ENCODE measurements at regions not wholly inside any gene's neighbourhood (a gene's known extent, or its start where the extent isn't known, plus 50 kb on each side); places are given as distances from the start of the nearest gene placed in this dataset.

DNA sequence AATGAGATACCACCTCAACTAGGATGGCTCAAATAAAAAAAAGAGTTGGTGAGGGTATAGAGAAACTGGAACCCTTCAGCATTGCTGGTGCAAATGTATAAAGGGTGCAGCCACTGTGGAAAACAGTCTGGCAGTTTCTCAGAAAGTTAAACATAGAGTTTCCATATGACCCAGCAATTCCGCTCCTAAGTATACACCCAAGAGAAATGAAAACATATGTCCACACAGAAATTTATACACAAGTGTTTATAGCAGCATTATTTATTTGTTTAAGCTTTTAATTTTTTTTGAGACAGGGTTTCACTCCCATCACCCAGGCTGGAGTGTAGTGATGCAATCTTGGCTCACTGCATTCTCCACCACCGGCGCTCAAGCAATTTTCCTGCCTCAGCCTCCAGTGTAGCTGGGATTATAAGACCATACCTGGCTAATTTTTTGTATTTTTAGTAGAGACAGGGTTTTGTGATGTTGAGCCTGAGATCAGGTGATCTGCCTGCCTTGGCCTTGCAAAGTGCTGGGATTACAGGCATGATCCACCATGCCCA, 118.2 kb upstream of the KIF5B start:
- Histone ChIP-seq H2BK5ac (ENCODE audit: low read depth, low read length, poor library complexity, severe bottlenecking) (no peak overlapping the region), H2AFZ (ENCODE audit: low read depth, low read length) (no peak overlapping the region), H3K27me3 (ENCODE audit: control insufficient read depth in 1 of 2, insufficient read depth in 1 of 2, low read length in 2 of 2) (no peaks in the 10 kb centered on the region), H2AK5ac (ENCODE audit: low read length, severe bottlenecking) (no peak overlapping the region), H2BK15ac (ENCODE audit: low read depth, poor library complexity, severe bottlenecking) (no peak overlapping the region), H3K9me3 (ENCODE audit: control insufficient read depth, low read length) (peaks cover 8% of the 10 kb centered on the region), H3K18ac (ENCODE audit: low read depth in 1 of 2, low read length in 2 of 2) (no peak overlapping the region), H3K36me3 (ENCODE audit: control insufficient read depth in 1 of 2, insufficient read depth in 2 of 2, low read depth in 1 of 2, low read length in 2 of 2) (no peaks in the 10 kb centered on the region), H3K4me1 (ENCODE audit: control insufficient read depth, insufficient read depth, low read depth, low read length) (no peaks in the 10 kb centered on the region), H4K91ac (ENCODE audit: low read length) (no peak overlapping the region), H3K4me3 (ENCODE audit: insufficient read depth in 1 of 2, low read depth in 1 of 2, low read length in 2 of 2) (no peak overlapping the region), H3K4me2 (ENCODE audit: low read length, poor library complexity, severe bottlenecking) (no peak overlapping the region), H3K79me1 (replicated peaks; ENCODE audit: low read length, poor library complexity, severe bottlenecking) (no peaks in the 10 kb centered on the region), H3K23ac (ENCODE audit: low read length in 2 of 2) (no peak overlapping the region), H3K14ac (ENCODE audit: low read length in 2 of 2) (no peak overlapping the region), H2BK12ac (ENCODE audit: low read length in 2 of 2) (no peak overlapping the region), H4K8ac (ENCODE audit: low read length) (no peak overlapping the region), H3K27ac (ENCODE audit: low read length, poor library complexity, severe bottlenecking) (no peak overlapping the region), H3K9ac (ENCODE audit: low read length) (no peak overlapping the region), H3K4ac (ENCODE audit: low read depth in 1 of 2, low read length in 2 of 2) (no peak overlapping the region), H2BK120ac (ENCODE audit: low read depth, low read length) (no peak overlapping the region)
- no peak for DNase-seq
- WGBS, result 100% methylated on average over 2 of the region's 3 CpGs

DNA sequence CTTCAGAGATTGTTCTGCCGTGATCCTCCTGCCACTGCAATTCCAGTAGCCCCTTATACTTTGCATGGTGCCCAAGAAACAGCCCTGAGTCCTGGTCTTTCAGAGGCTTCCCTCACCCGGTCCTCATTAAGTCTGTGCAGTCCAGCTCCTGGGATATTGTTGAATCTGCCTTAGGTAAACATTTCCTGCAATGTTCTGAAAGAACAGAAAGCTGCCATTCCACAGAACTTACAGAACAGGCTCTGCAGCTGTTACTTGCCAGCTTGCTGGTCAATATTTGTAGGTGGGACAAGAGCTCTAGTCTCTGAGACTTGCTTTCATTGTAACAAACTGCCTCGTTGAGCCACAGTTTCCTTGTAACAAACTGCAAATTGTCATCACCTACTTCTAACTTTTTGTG, 115.0 kb upstream of the KIF5B start:
- H2AFZ ChIP-seq (ENCODE audit: low read depth, low read length), result no peak overlapping the region
- H3K14ac ChIP-seq (ENCODE audit: low read length in 2 of 2), result no peak overlapping the region
- no peak overlapping the region for H2BK5ac ChIP-seq (ENCODE audit: low read depth, low read length, poor library complexity, severe bottlenecking)
- H2BK15ac ChIP-seq (ENCODE audit: low read depth, poor library complexity, severe bottlenecking), result no peak overlapping the region
- H4K8ac ChIP-seq (ENCODE audit: low read length), result no peak overlapping the region
- no peak overlapping the region for H3K4me2 ChIP-seq (ENCODE audit: low read length, poor library complexity, severe bottlenecking)
- H3K79me1 ChIP-seq (replicated peaks; ENCODE audit: low read length, poor library complexity, severe bottlenecking), result no peaks in the 10 kb centered on the region
- H3K23ac ChIP-seq (ENCODE audit: low read length in 2 of 2), result no peak overlapping the region
- H3K27me3 ChIP-seq (ENCODE audit: control insufficient read depth in 1 of 2, insufficient read depth in 1 of 2, low read length in 2 of 2), result no peaks in the 10 kb centered on the region
- no peak overlapping the region for H3K18ac ChIP-seq (ENCODE audit: low read depth in 1 of 2, low read length in 2 of 2)
- H3K27ac ChIP-seq (ENCODE audit: low read length, poor library complexity, severe bottlenecking), result no peak overlapping the region
- peaks cover 3% of the 10 kb centered on the region for H3K4me1 ChIP-seq (ENCODE audit: control insufficient read depth, insufficient read depth, low read depth, low read length)
- H3K9ac ChIP-seq (ENCODE audit: low read length), result no peak overlapping the region
- H2BK120ac ChIP-seq (ENCODE audit: low read depth, low read length), result no peak overlapping the region
- H3K36me3 ChIP-seq (ENCODE audit: control insufficient read depth in 1 of 2, insufficient read depth in 2 of 2, low read depth in 1 of 2, low read length in 2 of 2), result no peaks in the 10 kb centered on the region
- 80% methylated on average over 3 of the region's 3 CpGs for WGBS
- H4K91ac ChIP-seq (ENCODE audit: low read length), result no peak overlapping the region
- H3K4me3 ChIP-seq (ENCODE audit: insufficient read depth in 1 of 2, low read depth in 1 of 2, low read length in 2 of 2), result no peak overlapping the region
- H3K9me3 ChIP-seq (ENCODE audit: control insufficient read depth, low read length), result peaks cover 8% of the 10 kb centered on the region
- DNase-seq, result no peak
- H3K4ac ChIP-seq (ENCODE audit: low read depth in 1 of 2, low read length in 2 of 2), result no peak overlapping the region
- H2AK5ac ChIP-seq (ENCODE audit: low read length, severe bottlenecking), result no peak overlapping the region
- no peak overlapping the region for H2BK12ac ChIP-seq (ENCODE audit: low read length in 2 of 2)

DNA sequence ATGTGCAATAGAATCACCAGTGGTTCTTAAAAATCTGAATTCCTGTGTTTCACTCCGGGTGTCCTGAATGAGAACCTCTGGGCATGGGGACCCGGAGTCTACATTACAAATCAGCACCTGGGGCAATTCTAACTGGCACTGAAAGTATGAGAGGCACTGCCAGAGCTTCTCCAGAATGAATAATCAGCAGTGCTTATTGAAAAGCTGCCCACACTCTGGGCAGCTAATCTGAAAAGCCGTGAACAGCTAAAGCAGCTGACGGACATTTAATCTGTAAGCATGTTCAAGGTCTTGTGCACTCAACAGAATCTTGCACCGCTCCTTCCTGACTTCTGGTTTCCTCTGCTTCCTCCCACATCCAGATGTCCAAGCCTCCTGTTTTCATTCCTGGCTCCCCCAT, 113.3 kb upstream of the KIF5B start:
- Histone ChIP-seq H2BK5ac (ENCODE audit: low read depth, low read length, poor library complexity, severe bottlenecking) (no peak overlapping the region), H2BK120ac (ENCODE audit: low read depth, low read length) (no peak overlapping the region), H2AK5ac (ENCODE audit: low read length, severe bottlenecking) (no peak overlapping the region), H3K23ac (ENCODE audit: low read length in 2 of 2) (no peak overlapping the region), H3K9ac (ENCODE audit: low read length) (no peak overlapping the region), H3K4ac (ENCODE audit: low read depth in 1 of 2, low read length in 2 of 2) (no peak overlapping the region), H3K27me3 (ENCODE audit: control insufficient read depth in 1 of 2, insufficient read depth in 1 of 2, low read length in 2 of 2) (no peaks in the 10 kb centered on the region), H2BK15ac (ENCODE audit: low read depth, poor library complexity, severe bottlenecking) (no peak overlapping the region), H3K79me1 (replicated peaks; ENCODE audit: low read length, poor library complexity, severe bottlenecking) (no peaks in the 10 kb centered on the region), H3K4me1 (ENCODE audit: control insufficient read depth, insufficient read depth, low read depth, low read length) (peaks cover 3% of the 10 kb centered on the region), H2BK12ac (ENCODE audit: low read length in 2 of 2) (no peak overlapping the region), H3K4me2 (ENCODE audit: low read length, poor library complexity, severe bottlenecking) (no peak overlapping the region), H3K14ac (ENCODE audit: low read length in 2 of 2) (no peak overlapping the region), H3K4me3 (ENCODE audit: insufficient read depth in 1 of 2, low read depth in 1 of 2, low read length in 2 of 2) (no peak overlapping the region), H3K18ac (ENCODE audit: low read depth in 1 of 2, low read length in 2 of 2) (no peak overlapping the region), H4K8ac (ENCODE audit: low read length) (no peak overlapping the region), H3K36me3 (ENCODE audit: control insufficient read depth in 1 of 2, insufficient read depth in 2 of 2, low read depth in 1 of 2, low read length in 2 of 2) (no peaks in the 10 kb centered on the region), H2AFZ (ENCODE audit: low read depth, low read length) (no peak overlapping the region), H3K9me3 (ENCODE audit: control insufficient read depth, low read length) (peaks cover 5% of the 10 kb centered on the region), H3K27ac (ENCODE audit: low read length, poor library complexity, severe bottlenecking) (no peak overlapping the region), H4K91ac (ENCODE audit: low read length) (no peak overlapping the region)
- no peak for DNase-seq
- WGBS, result 92% methylated on average over 5 of the region's 5 CpGs

DNA sequence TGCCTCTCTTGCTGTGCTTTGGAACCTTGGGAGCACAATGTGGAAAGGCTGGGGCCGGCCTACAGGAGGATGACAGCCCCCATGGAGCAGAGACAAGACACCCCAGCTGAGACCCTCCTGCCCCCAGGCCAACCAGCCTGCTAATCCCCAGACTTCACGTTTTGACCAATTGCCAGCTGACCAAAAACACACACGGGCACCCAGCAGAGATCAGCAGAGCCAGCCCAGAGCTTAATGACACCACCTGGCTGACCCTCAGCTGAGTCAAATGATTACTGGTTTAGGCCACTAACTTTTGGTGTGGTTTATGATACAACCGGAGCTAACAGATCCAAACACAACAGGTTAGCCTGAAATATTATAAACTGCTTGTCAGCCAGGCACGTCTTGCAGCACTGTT, 111.2 kb upstream of the KIF5B start:
- Histone ChIP-seq H3K27me3 (ENCODE audit: control insufficient read depth in 1 of 2, insufficient read depth in 1 of 2, low read length in 2 of 2) (no peaks in the 10 kb centered on the region), H2AK5ac (ENCODE audit: low read length, severe bottlenecking) (no peak overlapping the region), H2BK15ac (ENCODE audit: low read depth, poor library complexity, severe bottlenecking) (no peak overlapping the region), H2AFZ (ENCODE audit: low read depth, low read length) (no peak overlapping the region), H3K4me2 (ENCODE audit: low read length, poor library complexity, severe bottlenecking) (no peak overlapping the region), H2BK120ac (ENCODE audit: low read depth, low read length) (no peak overlapping the region), H3K9ac (ENCODE audit: low read length) (no peak overlapping the region), H3K9me3 (ENCODE audit: control insufficient read depth, low read length) (no peaks in the 10 kb centered on the region), H2BK12ac (ENCODE audit: low read length in 2 of 2) (no peak overlapping the region), H3K4ac (ENCODE audit: low read depth in 1 of 2, low read length in 2 of 2) (no peak overlapping the region), H4K8ac (ENCODE audit: low read length) (no peak overlapping the region), H3K27ac (ENCODE audit: low read length, poor library complexity, severe bottlenecking) (no peak overlapping the region), H3K36me3 (ENCODE audit: control insufficient read depth in 1 of 2, insufficient read depth in 2 of 2, low read depth in 1 of 2, low read length in 2 of 2) (no peaks in the 10 kb centered on the region), H3K79me1 (replicated peaks; ENCODE audit: low read length, poor library complexity, severe bottlenecking) (no peaks in the 10 kb centered on the region), H3K14ac (ENCODE audit: low read length in 2 of 2) (no peak overlapping the region), H3K4me3 (ENCODE audit: insufficient read depth in 1 of 2, low read depth in 1 of 2, low read length in 2 of 2) (no peak overlapping the region), H4K91ac (ENCODE audit: low read length) (no peak overlapping the region), H2BK5ac (ENCODE audit: low read depth, low read length, poor library complexity, severe bottlenecking) (no peak overlapping the region), H3K18ac (ENCODE audit: low read depth in 1 of 2, low read length in 2 of 2) (no peak overlapping the region), H3K23ac (ENCODE audit: low read length in 2 of 2) (no peak overlapping the region), H3K4me1 (ENCODE audit: control insufficient read depth, insufficient read depth, low read depth, low read length) (peaks cover 3% of the 10 kb centered on the region)
- WGBS, result 65% methylated on average over 4 of the region's 5 CpGs
- DNase-seq, result no peak

All from mesenchymal stem cell (in vitro differentiated cells and primary cell).